Caco-2 (cell line): ENCODE measurements at regions not wholly inside any gene's neighbourhood (a gene's known extent, or its start where the extent isn't known, plus 50 kb on each side); places are given as distances from the start of the nearest gene placed in this dataset.

ENCODE experiments used
- BruUV-seq: library from RNA; stranded (reverse); fragments of 400-500 nt; replicated peaks from 2 replicates; lab custom pipeline; 2021; lab: Mats Ljungman, UMichigan
- CTCF ChIA-PET: fragments of 300-600 bp; sonication (Branson Sonifier 250); formaldehyde crosslinking; loops from one replicate; lab custom pipeline; 2022; ENCODE audit warnings: antibody characterized with exemption; lab: Charles Lee
- POLR2A ChIA-PET: fragments of 300-600 bp; sonication (Branson Sonifier 250); formaldehyde crosslinking; loops from one replicate; lab custom pipeline; 2022; ENCODE audit warnings: antibody characterized with exemption; lab: Charles Lee
- DNase-seq, 2 experiments: peaks; one replicate each; pipeline versions ENCODE4 v3.0.0 to v3.0.0-alpha.2; 2020 to 2022
- H3K27me3 ChIP-seq: replicated peaks from 2 replicates; pipeline ENCODE4 v1.6.0; 2011; ENCODE audit warnings: low read length; ENCODE audit not compliant: control insufficient read depth, insufficient read depth
- H3K36me3 ChIP-seq: 2 replicates; pipeline ENCODE4 v1.5.1; 2011; ENCODE audit warnings: low read length; ENCODE audit not compliant: control insufficient read depth, insufficient read depth
- H3K4me1 ChIP-seq: fragments of 250-450 bp; sonication (Bioruptor Pico); 2 replicates; pipeline ENCODE4 v1.5.1; 2020; ENCODE audit warnings: mild to moderate bottlenecking
- H3K4me3 ChIP-seq: 2 replicates; pipeline ENCODE4 v1.5.1; 2011; ENCODE audit warnings: low read depth, mild to moderate bottlenecking, control low read depth, low read length
- H3K9me3 ChIP-seq: fragments of 250-450 bp; sonication (Bioruptor Pico); 2 replicates; pipeline ENCODE4 v1.5.1; 2020; ENCODE audit warnings: mild to moderate bottlenecking, moderate library complexity
- H3K27ac Mint-ChIP-seq: one replicate; pipeline ENCODE4 v1.8.0; 2022; ENCODE audit warnings: mixed read lengths; ENCODE audit not compliant: unreplicated experiment
- H3K27me3 Mint-ChIP-seq: one replicate; pipeline ENCODE4 v1.8.0; 2022; ENCODE audit warnings: mixed read lengths; ENCODE audit not compliant: insufficient read depth, unreplicated experiment
- H3K36me3 Mint-ChIP-seq: one replicate; pipeline ENCODE4 v1.8.0; 2022; ENCODE audit warnings: mild to moderate bottlenecking, mixed read lengths; ENCODE audit not compliant: insufficient read depth, unreplicated experiment
- H3K4me1 Mint-ChIP-seq: one replicate; pipeline ENCODE4 v1.8.0; 2022; ENCODE audit warnings: low read depth, mixed read lengths; ENCODE audit not compliant: unreplicated experiment
- H3K4me3 Mint-ChIP-seq: one replicate; pipeline ENCODE4 v1.8.0; 2022; ENCODE audit warnings: mild to moderate bottlenecking, moderate library complexity, mixed read lengths; ENCODE audit not compliant: unreplicated experiment
- H3K9me3 Mint-ChIP-seq: one replicate; pipeline ENCODE4 v1.8.0; 2022; ENCODE audit warnings: mixed read lengths; ENCODE audit not compliant: unreplicated experiment
- intact Hi-C: fragments of 100-400 bp; cut with micrococcal nuclease; formaldehyde crosslinking; loops from one replicate; pipeline ENCODE4 v1.10.0; 2022; ENCODE audit not compliant: unreplicated experiment
- TF ChIP-seq, protein P1 (sequence below), 2 experiments: fragments of 200-600 bp in 1 of 2; IDR thresholded peaks; 1 replicate in 1 of 2; 2 replicates in 1 of 2; pipeline versions ENCODE4 v1.5.1 to v1.8.0; 2011 to 2022; ENCODE audit warnings: antibody characterized with exemption in 1 of 2, control low read depth in 1 of 2, inconsistent platforms in 1 of 2, low read depth in 1 of 2, low read length in 1 of 2, mild to moderate bottlenecking in 1 of 2, moderate library complexity in 1 of 2; ENCODE audit not compliant: insufficient read depth in 1 of 2, severe bottlenecking in 1 of 2, unreplicated experiment in 1 of 2

DNA sequence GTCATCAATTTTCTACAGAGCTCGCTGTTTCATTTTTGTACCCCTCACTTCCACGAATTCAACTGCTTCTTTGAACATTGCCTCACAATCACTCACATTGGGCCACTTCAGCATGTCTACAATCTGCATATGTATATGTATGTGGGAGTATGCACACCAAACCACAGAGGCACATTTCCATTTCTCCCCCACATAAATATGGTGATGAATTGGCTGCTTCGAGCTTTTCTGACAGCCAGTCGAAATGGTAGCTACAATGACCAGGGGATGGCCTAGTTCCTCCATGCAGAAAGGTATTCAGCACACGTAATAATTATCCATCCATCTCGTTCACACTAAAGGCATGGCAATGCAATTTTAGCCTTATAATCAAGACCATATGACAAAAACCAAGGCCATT is 229.6 kb upstream of the ESRRG start:
- POLR2A ChIA-PET: no interaction called here
- Mint-ChIP-seq H3K27me3 (peaks cover 6% of the 10 kb centered on the region), H3K4me1 (no peaks in the 10 kb centered on the region), H3K4me3 (no peak overlapping the region), H3K27ac (no peak overlapping the region), H3K36me3 (no peaks in the 10 kb centered on the region), H3K9me3 (no peaks in the 10 kb centered on the region)
- Histone ChIP-seq H3K27me3 (no peaks in the 10 kb centered on the region), H3K4me3 (no peak overlapping the region), H3K36me3 (no peaks in the 10 kb centered on the region), H3K9me3 (no peaks in the 10 kb centered on the region), H3K4me1 (no peaks in the 10 kb centered on the region)
- no peak for DNase-seq
- intact Hi-C loops: no loop called here
- no TSS peak for BruUV-seq
- TF ChIP-seq, protein P1, sequence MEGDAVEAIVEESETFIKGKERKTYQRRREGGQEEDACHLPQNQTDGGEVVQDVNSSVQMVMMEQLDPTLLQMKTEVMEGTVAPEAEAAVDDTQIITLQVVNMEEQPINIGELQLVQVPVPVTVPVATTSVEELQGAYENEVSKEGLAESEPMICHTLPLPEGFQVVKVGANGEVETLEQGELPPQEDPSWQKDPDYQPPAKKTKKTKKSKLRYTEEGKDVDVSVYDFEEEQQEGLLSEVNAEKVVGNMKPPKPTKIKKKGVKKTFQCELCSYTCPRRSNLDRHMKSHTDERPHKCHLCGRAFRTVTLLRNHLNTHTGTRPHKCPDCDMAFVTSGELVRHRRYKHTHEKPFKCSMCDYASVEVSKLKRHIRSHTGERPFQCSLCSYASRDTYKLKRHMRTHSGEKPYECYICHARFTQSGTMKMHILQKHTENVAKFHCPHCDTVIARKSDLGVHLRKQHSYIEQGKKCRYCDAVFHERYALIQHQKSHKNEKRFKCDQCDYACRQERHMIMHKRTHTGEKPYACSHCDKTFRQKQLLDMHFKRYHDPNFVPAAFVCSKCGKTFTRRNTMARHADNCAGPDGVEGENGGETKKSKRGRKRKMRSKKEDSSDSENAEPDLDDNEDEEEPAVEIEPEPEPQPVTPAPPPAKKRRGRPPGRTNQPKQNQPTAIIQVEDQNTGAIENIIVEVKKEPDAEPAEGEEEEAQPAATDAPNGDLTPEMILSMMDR (IDR thresholded peaks at IDR 0.05; ENCODE audit: insufficient read depth in 1 of 2, low read depth in 1 of 2, low read length in 1 of 2, severe bottlenecking in 1 of 2, unreplicated experiment in 1 of 2): no peak
- CTCF ChIA-PET: no interaction called here

DNA sequence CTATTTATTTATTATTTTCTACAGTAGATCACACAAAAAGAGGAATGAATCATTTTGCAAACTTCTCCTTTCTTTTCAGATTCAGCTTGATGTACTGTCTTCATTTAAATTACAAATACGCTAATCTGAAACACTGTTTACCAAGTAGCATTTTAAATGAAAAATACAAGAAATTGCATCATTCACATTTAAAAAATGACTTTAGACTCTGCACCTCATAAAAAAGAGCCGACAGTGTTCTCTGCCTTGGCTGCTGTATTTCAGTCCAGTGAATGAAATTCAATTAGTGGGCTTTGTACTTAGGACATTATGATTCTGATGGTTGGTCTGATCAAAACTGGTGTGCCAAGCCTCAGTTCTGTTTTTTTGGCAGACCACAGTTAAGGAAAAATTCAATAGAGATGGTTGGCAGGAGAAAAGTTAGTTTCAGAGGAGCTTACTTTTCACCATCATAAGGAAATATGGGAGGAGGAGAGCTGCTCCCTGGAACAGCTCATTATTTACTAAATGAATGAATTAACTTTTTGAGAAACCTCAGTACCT is 222.4 kb upstream of the ESRRG start:
- no peak overlapping the region for H3K4me3 Mint-ChIP-seq
- no peak overlapping the region for H3K27ac Mint-ChIP-seq
- no peaks in the 10 kb centered on the region for H3K36me3 Mint-ChIP-seq
- ChIA-PET POLR2A (no interaction called here), CTCF (no interaction called here)
- no peaks in the 10 kb centered on the region for H3K9me3 Mint-ChIP-seq
- H3K9me3 ChIP-seq: no peaks in the 10 kb centered on the region
- BruUV-seq: no TSS peak
- TF ChIP-seq, protein P1 (IDR thresholded peaks at IDR 0.05; ENCODE audit: insufficient read depth in 1 of 2, low read depth in 1 of 2, low read length in 1 of 2, severe bottlenecking in 1 of 2, unreplicated experiment in 1 of 2): no peak
- no peaks in the 10 kb centered on the region for H3K4me1 ChIP-seq
- no peak overlapping the region for H3K4me3 ChIP-seq
- no peaks in the 10 kb centered on the region for H3K36me3 ChIP-seq
- H3K27me3 Mint-ChIP-seq: no peaks in the 10 kb centered on the region
- H3K4me1 Mint-ChIP-seq: no peaks in the 10 kb centered on the region
- DNase-seq: no peak
- no peaks in the 10 kb centered on the region for H3K27me3 ChIP-seq
- intact Hi-C loops: no loop called here

DNA sequence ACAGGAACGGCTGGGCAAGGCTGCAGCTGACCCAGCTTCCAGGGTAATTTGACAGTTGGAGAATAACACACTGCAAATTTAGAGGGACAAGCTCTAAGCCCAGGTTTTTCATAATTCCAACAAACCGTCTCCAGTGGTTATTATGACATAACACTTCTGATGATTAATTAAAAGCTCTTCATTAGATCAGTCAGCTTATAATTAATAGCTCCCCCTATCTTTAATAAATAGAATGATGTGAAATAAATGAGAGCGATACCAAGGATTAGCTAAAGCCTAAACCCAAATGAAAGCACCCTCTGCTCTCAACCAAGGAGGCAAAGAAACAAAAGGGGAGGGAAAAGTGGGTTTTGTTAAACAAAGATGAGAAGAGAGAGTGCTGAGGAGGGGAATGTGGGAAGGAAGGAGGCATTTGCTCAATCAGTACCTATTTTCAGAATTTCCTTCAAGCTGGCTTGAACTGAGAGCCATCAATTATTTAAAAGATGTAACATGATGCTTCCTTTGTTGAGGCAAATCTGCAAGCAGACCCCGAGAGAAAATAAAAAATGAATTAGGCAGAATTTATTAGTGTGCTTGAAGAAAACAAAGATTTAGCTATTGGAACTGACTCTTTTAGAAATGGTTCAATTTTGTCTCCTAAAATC is 221.8 kb upstream of the ESRRG start:
- intact Hi-C loops: no loop called here
- Mint-ChIP-seq H3K4me1 (no peaks in the 10 kb centered on the region), H3K36me3 (no peaks in the 10 kb centered on the region), H3K4me3 (no peak overlapping the region), H3K27me3 (no peaks in the 10 kb centered on the region), H3K9me3 (no peaks in the 10 kb centered on the region), H3K27ac (no peak overlapping the region)
- no peaks in the 10 kb centered on the region for H3K4me1 ChIP-seq
- CTCF ChIA-PET: no interaction called here
- no peak for DNase-seq
- no peaks in the 10 kb centered on the region for H3K9me3 ChIP-seq
- H3K36me3 ChIP-seq: no peaks in the 10 kb centered on the region
- TF ChIP-seq, protein P1 (IDR thresholded peaks at IDR 0.05; ENCODE audit: insufficient read depth in 1 of 2, low read depth in 1 of 2, low read length in 1 of 2, severe bottlenecking in 1 of 2, unreplicated experiment in 1 of 2): no peak
- BruUV-seq: no TSS peak
- no peak overlapping the region for H3K4me3 ChIP-seq
- H3K27me3 ChIP-seq: no peaks in the 10 kb centered on the region
- POLR2A ChIA-PET: no interaction called here
